Activated CD4-positive, CD25-positive, alpha-beta regulatory T cell treated with anti-CD3 and anti-CD28 coated beads, Interleukin-2, amount 50 U/mL, for 16 hours (primary cell): ENCODE measurements at regions not wholly inside any gene's neighbourhood (a gene's known extent, or its start where the extent isn't known, plus 50 kb on each side); places are given as distances from the start of the nearest gene placed in this dataset.
"Not testable (repeated sequence)": the region's sequence is repeated elsewhere in the genome, so short reads cannot be mapped to it uniquely, and the experiment has no call there.

ENCODE experiments used
- DNase-seq: peaks from one replicate; pipeline ENCODE4 v3.0.0-alpha.2; 2020; ENCODE audit warnings: low read depth, low spot score

DNA sequence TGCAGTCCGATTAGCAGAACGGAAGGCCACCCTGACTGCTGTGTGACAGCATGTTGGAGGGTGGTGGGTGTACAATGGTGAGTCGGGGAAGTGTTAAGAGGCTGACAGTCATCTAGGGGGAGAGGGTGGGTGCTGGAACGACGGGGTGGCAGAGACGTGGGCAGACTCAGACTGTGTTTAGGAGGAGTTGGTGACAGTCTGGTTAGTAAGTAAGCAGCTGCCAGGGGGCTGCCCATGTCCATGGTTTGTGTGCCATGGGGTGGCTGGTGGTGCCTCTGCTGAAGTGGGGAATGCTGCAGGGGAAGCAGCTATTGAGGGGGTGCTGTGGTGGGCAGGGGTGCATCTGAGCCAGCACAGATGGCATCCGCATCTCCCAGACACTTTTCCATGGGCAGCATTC, 51.3 kb upstream of the BOD1 start:
- no peak for DNase-seq

DNA sequence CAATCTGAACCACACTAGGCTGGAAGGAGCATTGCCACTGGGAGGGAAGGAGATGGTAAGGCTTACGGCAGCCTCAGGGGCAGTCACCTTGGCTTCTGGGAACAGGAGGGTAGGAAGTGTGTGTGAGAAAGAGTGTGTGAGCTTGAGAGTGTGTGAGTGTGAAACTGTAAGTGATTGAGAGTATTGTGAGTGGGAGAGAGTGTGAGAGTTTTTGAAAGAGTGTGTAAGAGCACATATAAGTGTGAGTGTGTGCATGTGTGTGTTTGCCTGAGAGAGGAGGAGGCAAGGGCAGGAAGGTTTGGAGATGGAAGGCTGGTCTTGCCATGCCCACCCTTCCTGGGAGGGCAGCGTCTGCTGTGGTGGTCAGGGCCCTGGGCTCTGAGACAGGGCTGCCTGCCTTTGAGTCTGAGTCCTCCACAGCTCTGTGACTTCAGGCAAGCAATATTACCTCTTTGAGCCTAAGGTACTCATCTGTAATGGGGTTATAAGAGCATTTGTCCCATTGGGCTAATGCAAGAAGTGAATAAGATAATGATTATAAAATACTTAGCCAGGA, 51.9 kb upstream of the BOD1 start:
- no peak for DNase-seq

DNA sequence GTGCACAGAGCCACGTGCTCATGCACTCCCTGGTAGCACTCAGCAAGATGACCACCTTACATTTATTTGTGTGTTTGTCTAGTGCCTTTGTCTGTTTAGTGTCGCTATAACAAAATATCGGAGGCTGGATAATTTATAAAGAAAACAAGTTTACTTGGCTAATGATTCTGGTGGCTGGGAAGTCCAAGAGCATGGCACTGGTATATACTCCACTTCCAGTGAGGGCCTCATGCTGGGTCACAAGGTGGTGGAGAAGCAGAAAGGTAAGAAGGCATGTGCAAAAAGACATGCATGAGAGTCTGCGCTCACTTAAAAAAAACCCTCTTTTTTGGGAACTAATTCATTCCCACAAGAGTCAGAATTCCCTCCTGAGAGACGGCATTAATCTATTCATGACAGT, 52.5 kb upstream of the BOD1 start:
- DNase-seq, result no peak

DNA sequence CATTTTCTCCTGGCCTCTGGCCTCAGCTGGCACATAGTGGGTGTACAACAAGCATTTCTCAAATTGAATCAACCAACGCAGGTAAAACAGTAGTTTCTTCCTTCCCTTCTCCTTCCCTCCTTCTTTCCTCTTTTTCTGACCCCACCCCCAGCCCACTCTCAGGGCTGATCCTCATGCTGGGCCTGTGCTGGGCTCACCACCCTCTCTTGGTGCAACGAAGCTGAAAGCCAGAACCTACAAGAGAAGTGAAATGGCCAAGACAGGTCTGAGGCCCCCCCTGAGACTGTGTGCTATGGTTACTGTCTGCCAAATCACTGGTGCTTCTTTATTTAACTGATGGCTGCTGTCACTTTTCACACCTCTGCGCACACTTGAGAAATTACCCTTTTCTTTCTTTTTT, 53.0 kb upstream of the BOD1 start:
- DNase-seq, result no peak

DNA sequence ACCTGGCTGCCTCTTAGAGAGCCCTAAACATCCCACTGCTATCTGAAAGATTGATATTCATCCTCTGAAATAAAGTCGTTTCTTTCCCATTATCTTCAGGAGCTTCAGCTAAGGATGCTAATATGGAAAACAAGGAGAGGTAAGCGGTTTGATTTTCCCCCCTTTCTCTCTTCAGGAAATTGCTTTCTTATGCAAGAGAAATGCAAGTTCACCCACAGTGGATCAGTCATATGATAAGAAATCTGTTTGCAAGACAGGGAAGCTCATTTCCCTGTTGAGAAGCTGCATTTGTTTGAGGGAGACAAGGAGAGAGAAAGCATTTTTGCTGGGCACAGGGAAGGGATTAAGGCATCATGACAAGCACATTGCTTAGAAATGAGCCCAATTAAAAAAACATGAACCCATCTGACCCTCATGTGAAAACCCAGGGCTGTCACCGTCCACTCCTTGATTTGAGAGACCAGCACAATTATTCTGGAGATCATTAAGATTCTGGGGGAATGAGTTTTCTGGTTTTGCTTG, 53.7 kb upstream of the BOD1 start:
- DNase-seq, result no peak

DNA sequence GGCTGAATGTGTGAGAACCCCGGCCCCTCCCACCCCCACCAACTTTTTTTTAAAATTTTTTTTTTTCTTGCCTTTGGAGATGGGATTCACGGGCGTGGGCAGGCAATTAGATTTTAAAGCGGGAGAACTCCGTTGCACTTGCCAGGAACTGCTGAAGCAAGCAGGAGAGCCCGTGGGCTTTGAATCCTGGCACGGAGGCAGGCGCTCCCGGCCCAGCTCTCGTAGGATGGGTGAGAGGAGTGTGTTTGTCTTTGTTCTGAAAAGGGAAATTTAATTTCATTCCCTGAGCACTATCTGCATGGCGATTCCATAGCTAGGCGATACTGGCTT, 54.3 kb upstream of the BOD1 start:
- no peak for DNase-seq

DNA sequence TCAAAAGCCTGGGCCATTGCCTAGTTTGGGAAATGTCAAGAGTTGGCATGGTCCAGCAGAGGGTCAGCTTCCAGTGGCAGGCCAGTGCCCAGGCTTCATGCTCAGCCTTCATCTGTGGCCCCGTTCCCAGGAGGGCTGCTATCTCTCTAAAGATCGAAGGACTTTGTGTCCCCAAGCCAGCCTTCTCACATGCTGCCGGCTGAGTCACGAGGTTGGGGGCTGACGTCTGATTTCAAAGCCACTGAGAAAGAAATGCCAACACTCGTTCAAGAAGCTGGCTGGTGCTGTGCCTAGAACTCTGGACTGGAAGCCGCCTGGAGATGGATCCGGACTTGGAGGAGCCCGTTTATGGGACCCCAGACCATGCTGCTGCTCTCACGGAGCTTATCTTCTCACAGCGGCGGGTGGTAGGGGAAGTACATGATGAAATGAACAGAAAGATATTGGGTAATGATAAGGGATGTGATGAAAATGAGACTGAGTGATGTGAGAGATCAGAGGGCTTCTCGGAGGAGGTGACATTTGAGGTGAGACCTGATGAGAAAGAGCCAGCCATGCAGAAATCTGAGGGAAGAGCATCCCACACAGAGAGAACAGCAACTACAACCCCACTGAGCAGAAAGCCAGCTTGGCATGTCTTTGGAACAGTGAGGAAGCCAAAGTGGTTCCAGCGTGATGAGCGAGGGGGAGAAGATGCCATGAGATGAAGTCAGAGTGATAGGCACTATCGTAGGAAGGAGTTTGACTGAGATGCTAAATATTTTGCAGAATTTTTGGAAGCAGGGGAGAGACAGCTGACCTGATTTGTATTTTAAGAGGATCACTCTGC, 54.9 kb upstream of the BOD1 start:
- no peak for DNase-seq

DNA sequence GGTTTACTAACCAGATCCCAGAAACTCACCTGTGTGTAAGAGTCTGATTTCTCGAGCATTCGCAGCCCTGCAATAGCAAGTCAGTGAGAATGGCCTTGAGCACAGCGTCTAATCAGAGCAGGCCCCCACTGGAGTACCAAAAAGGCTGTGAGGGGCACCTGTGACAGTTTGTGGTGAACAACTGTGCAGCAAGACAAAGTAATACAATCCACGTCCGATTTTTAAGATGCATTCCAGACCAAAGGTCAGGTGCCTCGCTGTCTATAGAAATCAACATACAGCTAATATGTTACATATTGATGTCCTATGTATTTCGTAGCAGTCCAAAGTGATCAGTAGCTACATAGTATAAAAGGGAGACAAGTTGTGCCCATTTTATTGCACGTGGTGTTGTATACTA, 55.7 kb upstream of the BOD1 start:
- no peak for DNase-seq

DNA sequence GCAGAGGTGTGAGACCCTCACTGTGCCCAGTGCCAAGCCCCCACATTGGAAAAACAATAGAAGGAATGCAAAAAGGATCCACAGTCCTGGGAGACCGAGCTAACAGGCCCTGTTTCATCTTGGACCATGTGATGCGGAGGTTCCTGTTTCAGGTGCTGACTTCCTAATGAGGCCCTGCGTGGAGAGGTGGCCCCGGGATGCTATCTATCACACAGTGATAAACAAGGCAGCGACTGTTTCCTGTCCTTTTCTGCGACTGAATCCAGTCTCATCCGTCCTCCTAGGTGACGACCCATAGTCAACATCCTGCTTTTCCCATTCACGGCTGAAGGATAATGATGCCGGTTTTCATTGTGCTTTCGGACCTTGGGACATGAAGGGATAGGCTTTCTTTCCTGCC, 56.4 kb upstream of the BOD1 start:
- DNase-seq, result no peak

DNA sequence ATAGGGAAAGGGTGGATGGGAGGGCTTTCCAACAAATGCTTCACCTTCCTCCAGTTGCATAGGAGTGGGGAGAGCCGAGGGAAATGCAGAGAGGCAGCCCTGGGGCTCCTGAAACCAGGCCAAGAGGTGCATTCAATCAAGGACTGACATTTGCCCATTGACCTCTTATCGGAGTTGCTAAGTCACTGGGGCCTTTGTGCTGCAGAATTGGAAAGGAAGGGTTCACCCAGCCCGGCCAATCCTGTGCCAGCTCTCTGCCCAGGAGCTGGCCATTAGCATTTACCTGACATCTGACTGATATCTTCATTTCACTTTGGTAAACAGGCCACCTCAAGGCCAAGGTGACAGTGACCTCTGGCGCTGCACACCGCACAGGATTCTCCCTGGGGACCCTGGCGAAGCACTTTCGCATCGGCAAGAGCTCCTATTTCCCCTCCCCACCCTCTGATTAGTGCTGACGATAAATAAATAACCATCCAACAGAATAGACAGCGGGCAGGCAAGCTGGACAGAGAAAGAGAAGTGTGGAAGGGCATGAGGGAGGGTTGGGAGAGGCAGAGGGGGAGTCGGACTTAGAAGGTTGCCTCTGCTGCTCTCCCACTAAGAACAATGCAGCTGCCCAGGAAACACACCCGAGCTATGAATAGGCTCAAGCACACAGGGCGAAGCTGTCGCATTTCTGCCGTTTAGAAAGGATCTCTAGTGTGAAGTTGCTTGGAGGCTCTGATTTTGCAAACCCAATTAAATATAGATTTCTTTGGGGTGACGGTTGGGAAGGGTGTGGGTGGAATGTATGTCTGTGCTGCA, 57.0 kb upstream of the BOD1 start:
- DNase-seq, result no peak

DNA sequence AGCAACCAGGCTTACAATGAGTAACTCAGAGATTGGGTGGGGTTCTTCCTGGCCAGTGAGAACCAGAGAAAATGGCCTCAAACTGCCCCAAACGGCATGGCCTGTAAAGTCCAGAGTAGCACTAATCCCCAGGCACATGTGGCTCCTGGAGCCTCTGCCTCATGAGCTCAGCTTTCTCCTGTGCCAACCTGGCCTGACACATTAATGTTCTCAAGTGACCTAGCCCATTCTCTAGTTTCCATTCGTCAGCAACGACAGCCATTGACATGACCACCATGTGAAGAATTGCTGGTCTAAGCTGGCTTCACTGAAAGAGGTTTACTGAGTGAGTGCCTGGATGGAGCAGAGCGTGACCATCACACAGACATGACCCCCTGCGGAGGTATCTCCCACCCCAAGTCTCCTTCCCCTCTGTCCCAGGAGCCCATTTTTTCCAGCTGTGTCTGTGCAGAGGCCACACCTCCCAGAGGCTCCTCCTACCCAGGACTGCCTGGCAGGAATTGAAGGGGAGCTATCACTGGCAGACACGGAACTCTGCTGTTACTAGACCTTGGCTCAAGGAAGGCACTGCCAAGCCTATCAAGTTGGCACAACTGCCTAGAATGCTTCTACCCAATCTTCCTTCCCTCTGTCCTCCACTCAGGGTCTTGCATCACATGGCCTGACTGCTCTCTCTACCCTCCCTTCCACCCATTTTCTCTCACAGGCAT, 59.0 kb upstream of the BOD1 start:
- no peak for DNase-seq

DNA sequence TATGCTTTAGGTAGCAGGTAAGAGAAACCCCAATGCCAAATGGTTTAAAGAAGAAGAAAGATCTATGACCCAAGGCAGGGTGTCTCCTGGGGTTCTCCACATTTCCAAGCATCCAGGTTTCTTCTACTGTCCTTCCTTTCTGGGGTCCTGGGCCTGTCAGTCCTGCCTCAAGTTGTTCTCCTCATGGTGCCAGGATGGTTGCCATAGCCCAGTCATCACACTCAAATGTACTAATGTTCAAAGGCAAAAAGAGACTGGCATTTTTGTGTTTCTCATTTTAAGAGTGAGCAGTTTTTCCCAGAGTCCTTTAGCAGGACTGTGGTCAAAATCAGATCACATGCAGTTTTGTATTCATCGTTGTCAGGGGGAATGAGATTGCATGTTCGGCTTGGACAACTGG, 59.9 kb upstream of the BOD1 start:
- no peak for DNase-seq

DNA sequence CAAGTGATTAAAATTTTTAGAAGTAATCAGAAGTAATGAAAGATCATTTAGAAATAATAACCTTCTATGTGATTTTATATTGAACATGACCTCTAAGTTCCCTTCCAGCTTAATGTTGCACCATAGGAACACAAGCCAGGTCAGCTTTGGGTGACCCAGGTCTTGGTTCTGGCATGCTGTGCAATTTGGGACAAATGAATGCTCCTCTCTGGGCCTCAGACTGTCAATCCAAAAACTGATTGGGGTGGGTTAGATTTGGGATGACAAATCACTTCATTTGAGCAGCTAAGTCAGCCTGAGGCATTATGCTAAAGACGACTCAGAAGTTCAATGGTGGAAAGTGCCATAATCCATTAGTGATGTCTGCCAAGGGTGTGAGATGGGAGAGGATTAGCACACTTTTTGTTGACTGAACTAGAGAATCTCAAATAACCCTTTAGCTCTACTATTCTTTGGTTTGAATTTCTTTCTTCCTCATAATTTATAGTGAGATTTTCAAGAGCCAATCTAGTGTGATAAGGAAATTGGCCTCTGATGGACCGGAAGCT, 60.7 kb upstream of the BOD1 start:
- no peak for DNase-seq

DNA sequence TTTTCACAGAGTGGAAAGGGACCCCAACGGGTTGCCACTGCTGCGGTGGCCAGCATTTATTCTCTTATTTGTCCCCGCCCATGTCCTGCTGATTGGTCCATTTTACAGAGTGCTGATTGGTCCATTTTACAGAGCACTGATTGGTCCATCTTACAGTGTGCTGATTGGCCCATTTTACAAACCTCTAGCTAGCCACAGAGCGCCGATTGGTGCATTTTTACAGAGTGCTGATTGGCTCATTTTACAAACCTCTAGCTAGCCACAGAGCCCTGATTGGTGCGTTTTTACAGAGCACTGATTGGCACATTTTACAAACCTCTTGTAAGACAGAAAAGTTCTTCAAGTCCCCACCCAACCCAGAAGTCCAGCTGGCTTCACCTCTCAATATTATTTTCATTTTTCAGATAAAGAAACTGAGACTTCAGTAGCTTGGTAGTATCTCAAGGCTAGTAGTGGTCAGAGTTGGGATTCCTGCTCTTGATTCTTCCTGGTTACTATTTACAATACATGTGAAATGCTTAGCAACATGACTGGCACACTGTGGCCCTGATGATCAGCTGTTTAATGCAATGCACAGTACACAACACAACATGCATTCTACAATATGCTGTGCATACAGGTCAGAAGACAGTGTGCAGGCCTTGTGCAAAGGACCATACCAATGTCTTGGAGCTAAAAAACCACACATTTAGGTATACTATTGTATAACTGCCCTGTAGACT, 63.6 kb upstream of the BOD1 start:
- DNase-seq, result no peak

DNA sequence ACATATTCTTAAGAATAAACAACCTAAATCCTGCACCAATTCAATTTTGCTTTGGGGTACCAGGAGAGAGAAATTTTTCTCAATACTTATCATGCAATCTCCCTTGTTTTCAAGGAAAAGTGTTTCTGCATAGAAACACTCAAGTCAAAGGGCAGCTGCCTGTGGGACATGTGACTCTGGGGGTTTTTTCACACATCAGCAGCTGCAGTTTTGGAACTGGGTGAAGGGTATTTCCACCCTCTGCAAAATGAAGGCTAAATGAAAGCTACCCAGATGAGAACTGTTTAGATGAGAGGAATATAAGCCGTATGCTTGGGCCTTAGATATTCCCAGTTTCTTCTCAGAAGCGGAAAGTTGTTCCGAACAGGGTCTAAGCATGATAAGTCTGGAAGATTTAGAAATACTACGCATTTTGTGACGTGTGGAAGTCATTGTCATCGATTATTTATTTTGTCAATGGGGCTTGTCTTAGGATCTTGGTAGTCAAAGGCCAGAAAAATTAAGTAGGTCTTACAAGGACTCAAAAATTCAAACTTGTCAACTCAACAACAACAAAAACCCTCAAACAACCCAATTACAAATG, 64.3 kb upstream of the BOD1 start:
- no peak for DNase-seq

DNA sequence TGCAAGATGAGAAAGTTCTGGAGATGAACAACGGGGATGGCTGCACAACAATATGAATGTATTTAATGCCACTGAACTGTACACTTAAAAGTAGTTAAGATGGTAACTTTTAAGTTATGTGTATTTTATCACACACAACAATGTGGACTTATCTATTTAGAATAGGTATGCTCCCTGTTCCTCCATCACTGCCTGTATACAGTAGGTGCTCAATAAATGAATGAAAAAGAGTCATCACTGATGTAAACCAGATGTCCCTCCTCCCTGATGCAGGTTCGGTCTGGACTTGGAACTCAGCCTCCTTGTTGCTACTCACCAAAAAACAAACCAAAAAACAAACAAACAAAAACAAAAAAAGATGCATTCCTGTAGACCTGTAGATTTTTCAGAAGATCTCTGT, 65.9 kb upstream of the BOD1 start:
- DNase-seq, result no peak

DNA sequence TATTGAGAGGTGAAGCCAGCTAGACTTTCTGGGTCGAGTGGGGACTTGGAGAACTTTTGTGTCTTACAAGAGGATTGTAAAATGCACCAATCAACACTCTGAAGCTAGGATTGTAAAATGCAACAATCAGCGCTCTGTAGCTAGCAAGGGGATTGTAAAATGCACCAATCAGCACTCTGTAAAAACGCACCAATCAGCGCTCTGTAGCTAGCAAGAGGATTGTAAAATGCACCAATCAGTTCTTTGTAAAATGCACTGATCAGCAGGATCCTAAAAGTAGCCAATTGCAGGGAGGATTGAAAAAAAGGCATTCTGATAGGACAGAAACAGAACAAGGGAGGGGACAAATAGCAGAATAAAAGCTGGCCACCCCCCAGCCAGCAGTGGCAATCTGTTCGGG, 68.1 kb upstream of the BOD1 start:
- not testable (repeated sequence) for DNase-seq

DNA sequence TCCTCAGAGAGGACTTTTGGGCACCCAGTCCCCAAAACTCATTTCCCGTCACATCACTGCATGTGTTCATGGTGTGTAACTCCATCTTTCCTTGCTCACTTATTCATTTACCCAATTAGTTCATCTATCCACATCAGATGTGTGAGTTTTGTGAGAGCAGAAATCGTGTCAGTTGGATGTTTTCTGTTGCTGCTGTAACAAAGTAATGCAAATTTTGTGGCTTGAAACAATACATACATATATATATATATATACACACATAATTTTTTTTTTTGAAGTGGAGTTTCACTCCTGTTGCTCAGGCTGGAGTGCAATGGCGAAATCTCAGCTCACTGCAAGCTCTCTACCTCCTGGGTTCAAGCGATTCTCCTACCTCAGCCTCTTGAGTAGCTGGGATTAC, 70.5 kb upstream of the BOD1 start:
- DNase-seq, result no peak

DNA sequence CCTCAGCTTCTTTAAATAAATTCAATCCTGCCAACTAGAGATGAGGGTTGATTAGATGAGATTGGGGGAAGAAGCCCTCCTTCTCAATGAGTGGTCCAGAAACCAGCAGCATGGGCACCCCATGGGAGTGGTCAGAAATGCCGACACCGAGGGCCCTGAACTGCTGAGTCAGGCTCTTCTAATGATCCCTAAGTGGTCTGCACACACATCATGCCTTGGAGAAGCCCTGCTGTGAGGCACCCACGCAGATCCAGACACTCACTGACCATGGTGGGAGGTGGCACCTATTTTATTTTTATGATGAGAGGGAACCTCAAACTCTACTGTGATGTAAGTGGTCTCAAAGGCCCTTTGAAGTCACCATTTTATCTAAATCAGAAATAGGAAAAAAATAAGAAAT, 72.3 kb upstream of the BOD1 start:
- no peak for DNase-seq

DNA sequence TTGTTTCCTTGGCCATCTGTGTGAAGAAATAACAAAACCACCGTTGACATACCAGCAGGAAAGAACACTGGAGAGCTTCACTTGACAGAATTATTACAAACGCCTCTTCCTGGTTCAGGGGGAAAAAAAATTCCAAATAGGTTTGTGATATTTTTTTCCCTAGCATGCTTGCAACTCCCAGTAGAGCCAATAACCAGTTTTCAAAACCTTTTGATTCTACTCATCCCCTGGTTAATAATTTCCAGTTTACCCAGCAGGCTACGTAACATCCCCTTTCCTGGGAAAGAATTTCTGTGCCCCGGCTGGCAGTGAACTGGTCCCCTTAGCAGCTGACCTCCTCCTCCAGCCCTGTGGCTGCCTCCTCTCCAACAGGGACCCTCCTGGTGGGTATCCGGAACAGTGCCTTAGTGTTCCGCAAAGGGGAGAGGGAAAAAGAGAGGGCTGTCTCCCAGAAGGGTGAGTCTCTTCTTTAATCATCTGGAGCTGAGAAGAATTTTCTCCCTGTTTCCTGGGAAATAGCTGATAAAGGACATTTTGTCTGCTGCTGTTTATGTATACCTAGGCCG, 72.8 kb upstream of the BOD1 start:
- no peak for DNase-seq
